ENCODE measurements at regions not wholly inside any gene's neighbourhood (a gene's known extent, or its start where the extent isn't known, plus 50 kb on each side); places are given as distances from the start of the nearest gene placed in this dataset.

DNA sequence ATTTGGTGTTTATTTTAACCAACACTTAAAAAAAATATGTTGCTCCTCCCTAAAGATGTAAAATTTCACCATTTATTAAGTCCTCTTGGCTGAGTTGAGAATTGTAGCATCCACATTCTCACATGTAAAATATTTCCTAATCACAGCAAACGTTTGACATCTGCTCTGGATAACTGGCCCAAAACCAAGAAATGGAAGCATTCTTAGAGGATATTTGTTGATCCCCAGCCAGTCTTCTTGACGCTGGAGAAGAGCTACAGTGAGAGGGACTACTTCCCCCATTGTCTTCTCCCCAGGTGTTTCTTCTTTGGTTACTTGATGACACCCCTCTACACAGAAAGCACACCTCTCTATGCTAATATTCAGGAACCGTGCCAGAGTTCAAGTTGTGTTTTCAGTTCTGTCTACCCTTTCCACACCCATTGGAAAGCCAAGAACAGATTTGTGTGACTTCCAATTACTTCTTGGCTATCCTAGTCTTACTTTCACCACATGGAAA is 454.5 kb upstream of the JAG1 start:
- TF ChIP-seq, protein P1, sequence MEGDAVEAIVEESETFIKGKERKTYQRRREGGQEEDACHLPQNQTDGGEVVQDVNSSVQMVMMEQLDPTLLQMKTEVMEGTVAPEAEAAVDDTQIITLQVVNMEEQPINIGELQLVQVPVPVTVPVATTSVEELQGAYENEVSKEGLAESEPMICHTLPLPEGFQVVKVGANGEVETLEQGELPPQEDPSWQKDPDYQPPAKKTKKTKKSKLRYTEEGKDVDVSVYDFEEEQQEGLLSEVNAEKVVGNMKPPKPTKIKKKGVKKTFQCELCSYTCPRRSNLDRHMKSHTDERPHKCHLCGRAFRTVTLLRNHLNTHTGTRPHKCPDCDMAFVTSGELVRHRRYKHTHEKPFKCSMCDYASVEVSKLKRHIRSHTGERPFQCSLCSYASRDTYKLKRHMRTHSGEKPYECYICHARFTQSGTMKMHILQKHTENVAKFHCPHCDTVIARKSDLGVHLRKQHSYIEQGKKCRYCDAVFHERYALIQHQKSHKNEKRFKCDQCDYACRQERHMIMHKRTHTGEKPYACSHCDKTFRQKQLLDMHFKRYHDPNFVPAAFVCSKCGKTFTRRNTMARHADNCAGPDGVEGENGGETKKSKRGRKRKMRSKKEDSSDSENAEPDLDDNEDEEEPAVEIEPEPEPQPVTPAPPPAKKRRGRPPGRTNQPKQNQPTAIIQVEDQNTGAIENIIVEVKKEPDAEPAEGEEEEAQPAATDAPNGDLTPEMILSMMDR (IDR thresholded peaks at IDR 0.05; ENCODE audit: low read depth, low read length): no peak
- no peak for TF ChIP-seq EZH2phosphoT487 (IDR thresholded peaks at IDR 0.05; ENCODE audit: low read depth)

All from OCI-LY3 (cell line).